HG02678 (cell line): ENCODE measurements at regions not wholly inside any gene's neighbourhood (a gene's known extent, or its start where the extent isn't known, plus 50 kb on each side); places are given as distances from the start of the nearest gene placed in this dataset.

Source experiments
- ATAC-seq: cut with Tn5 transposase; IDR thresholded peaks from one replicate; pipeline ENCODE4 v1.9.1; 2021; ENCODE audit warnings: mild to moderate bottlenecking, moderate library complexity; ENCODE audit not compliant: unreplicated experiment

GRCh38 chr13:73598020-73598712, 536.0 kb downstream of the KLF12 start:
- no peak for ATAC-seq

DNA sequence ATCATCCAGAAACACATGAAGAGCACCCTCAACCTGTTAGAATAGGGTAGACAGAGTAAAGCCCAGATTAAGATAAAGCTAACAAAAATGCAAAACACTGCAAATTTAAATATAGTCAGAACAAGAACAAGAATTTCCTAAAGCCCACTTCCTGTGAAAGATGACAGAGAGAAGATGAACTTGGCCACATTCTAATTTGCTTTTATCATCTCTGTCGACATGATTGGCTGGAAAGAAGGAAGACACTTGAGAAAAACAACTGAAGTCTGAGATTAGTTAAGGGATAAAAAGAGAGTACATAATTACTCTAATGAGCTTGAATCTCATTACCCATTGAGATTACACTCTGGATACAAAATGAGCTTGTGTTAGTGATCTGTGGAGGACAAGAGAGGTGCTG, 537.6 kb downstream of the KLF5 start:
- no peak for ATAC-seq

GRCh38 chr13:73593199-73593765, 534.5 kb downstream of the KLF5 start:
- no peak for ATAC-seq

DNA sequence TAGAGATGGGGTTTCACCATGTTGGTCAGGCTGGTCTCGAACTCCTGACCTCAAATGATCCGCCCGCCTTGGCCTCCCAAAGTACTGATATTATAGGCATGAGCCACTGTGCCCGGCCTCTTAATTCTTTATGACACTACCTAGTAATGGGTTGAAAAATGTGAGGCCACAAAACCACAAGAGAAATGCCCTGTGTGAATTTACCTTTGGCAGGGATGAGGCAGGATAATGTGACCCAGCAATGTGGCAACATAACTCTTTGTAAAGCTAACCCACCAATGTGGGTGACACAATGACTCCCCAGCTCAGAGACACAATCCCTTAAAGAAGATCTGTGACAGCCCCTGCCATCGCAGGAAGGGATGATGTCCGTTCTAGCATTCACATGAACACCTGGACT, 533.1 kb downstream of the KLF5 start:
- ATAC-seq, result no peak

GRCh38 chr13:73590795-73591194, 532.0 kb downstream of the KLF5 start:
- no peak for ATAC-seq

GRCh38 chr13:73585236-73585635, 526.4 kb downstream of the KLF5 start:
- no peak for ATAC-seq

- no peak for ATAC-seq
Observed at GRCh38 chr13:73583331-73583730, 524.5 kb downstream of the KLF5 start.

GRCh38 chr13:73580513-73581267, 521.9 kb downstream of the KLF5 start:
- ATAC-seq, result no peak

- no peak for ATAC-seq
Observed at GRCh38 chr13:73579574-73580274, 520.9 kb downstream of the KLF5 start.

DNA sequence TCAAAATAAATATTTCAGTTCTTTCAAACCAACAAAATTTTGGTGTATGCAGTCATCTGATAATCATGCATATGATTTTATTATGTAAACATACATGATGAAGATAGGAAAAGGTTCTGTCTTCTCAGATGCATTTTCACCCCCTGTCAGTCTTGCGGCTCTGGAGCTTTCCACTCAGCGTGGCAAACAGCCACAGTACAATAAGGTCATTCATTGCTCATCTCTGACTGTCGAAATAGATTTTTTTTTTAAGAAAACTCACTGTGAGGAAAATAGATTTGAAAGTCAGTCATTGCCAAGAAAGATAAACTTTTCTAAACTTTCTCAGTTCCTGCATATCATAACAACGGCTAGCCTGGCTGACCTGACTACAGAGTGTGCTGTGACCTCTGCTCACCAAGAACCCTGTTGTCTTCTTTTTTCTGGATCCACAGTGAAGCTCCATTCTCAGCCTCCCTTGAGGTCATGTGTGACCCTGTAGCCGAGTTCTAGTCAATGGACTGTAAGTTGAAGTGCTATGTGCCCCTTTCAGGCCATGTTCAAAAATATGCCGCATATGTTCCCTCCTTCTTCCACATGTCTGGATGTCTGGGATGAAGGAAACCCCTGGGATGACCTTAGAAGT, 519.6 kb downstream of the KLF5 start:
- ATAC-seq, result no peak

GRCh38 chr13:73576291-73576690, 517.5 kb downstream of the KLF5 start:
- ATAC-seq, result no peak

- ATAC-seq, result no peak
Observed at GRCh38 chr13:73572824-73573223, 514.0 kb downstream of the KLF5 start.

DNA sequence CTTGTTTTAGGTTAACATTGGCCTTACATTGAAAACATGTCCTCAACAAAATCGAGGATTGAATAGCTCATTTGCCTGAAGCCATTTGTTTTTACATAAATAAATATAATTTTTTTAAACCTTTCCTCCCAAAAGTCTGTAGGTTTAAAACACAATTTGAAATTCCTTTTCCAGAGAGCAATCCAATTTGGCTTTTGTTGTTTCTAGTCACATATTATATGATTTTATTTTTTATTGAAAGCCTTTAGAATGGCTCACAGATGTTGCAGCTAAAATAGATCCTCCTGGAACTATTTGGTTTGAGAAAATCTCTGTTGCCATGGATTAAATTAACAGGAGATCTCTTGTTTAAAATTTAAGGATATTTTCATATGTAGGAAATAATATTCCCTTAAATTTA, 512.6 kb downstream of the KLF5 start:
- ATAC-seq, result no peak

DNA sequence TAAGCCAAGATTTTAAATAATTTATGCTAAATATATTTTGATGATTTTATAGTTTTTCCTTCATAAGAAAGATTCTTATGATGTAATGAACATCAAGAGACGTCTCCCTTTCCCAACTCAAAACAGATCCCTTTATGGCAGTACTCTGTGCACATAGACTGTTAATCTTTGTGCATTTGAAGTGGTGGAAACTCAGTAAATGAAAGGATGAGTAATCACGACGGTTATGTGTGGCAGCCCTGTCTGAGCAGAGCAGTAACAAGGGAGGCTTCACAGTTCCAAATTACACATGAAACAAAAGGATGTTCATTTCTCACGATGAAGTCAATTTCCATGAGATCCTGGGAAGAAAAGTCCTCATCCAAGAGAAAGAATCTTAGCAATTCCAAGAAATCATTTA, 498.1 kb downstream of the KLF5 start:
- ATAC-seq, result no peak

DNA sequence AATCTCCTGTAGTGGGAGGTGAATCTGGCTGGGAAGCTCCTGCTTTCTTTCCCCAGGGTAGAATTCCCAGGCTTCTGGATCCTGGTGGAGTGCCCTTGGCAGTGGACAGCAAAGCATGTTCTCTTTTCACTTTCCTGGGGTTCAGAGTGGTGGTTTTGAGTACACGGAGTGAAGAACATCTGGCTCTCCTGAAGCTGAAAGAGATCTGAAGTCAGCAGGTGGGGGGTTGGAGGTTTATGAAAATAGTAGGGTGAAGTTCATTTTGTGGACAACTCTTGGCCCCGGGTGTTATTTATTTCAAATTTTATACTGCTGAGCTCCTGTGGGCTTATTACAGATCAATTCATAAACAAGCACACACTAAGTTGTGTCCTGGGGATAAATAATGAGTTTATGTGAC, 497.3 kb downstream of the KLF5 start:
- ATAC-seq, result no peak

- ATAC-seq, result no peak
Observed at GRCh38 chr13:73551736-73552135, 492.9 kb downstream of the KLF5 start.

DNA sequence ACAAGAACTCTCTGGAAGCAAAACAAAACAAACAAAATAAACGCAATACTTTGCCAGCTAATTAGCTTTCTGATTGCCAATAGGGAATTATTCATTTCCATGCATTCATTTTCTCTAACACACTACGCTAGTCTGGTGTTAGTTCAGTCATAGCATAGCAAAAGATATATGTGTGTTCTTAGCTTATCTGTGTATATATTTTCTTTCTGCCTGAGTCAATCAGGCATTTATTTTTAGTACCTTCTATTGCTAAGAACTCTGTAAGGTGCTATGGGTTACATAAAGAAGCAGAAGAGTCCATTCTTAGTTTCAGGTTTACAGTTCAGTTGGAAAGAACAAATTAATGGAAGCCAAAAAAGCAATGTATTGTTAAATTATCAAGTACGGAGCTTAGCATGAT, 490.9 kb downstream of the KLF5 start:
- ATAC-seq, result no peak

DNA sequence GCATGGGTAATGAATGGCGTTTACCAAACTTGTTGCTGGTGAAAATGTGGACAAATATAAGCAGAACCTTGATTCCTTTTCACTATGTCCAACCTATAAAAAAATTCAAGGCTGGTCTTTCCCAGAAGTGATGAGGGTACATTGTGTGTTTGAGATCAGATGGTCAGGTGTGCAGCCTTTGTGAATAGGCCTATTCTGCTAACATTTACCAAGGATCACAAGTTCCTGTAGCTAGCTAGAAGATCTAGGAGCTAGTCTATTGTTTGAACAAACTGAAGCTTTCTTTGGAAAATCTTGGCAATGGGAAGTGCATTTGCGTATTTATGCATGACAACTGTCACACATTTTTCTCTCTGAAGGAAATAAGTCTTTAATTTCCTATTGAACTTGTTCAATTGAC, 489.6 kb downstream of the KLF5 start:
- ATAC-seq, result no peak

- no peak for ATAC-seq
Observed at GRCh38 chr13:73547239-73547638, 488.4 kb downstream of the KLF5 start.

DNA sequence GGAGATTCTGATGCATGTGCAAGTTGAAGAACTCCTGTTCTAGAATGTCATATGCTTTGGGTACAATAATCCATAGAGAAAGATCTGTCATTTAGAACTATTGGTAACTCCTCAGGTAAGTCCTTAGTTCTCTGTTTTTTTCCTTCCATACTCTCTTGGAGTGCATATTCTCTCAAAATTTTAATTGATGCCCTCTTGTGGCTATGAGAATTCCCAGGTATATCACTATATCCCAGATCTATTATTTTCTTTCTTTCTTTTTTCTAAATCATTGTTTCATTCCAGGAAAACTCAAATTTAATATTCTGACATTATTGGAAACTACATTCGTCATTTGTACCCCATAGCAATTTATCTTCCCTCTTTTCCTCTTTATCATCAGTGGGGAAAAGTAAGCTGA, 485.4 kb downstream of the KLF5 start:
- no peak for ATAC-seq

- ATAC-seq, result no peak
Observed at GRCh38 chr13:73542446-73542845, 483.6 kb downstream of the KLF5 start.
